ENCODE measurements at regions not wholly inside any gene's neighbourhood (a gene's known extent, or its start where the extent isn't known, plus 50 kb on each side); places are given as distances from the start of the nearest gene placed in this dataset.

DNA sequence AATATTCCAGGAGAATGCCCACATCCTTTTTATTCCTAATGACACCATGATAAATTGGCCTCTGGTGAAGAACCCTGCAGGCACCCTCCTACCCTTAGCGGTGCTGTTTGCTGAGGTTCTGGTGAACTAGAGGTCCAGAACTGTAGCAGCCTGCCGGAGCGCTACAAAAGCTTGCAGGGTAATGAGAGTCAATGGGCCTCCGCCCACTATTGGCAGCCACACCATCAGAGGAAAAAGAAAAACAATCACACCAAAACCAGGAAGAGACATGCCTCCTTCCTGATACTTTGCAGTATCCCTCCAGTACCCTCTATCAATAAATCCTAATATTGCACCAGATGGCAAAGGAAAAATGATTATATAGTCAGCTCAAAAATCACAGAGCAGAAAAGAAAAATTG is 142.9 kb downstream of the SPTSSA start:
- TF ChIP-seq, protein P1, sequence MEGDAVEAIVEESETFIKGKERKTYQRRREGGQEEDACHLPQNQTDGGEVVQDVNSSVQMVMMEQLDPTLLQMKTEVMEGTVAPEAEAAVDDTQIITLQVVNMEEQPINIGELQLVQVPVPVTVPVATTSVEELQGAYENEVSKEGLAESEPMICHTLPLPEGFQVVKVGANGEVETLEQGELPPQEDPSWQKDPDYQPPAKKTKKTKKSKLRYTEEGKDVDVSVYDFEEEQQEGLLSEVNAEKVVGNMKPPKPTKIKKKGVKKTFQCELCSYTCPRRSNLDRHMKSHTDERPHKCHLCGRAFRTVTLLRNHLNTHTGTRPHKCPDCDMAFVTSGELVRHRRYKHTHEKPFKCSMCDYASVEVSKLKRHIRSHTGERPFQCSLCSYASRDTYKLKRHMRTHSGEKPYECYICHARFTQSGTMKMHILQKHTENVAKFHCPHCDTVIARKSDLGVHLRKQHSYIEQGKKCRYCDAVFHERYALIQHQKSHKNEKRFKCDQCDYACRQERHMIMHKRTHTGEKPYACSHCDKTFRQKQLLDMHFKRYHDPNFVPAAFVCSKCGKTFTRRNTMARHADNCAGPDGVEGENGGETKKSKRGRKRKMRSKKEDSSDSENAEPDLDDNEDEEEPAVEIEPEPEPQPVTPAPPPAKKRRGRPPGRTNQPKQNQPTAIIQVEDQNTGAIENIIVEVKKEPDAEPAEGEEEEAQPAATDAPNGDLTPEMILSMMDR (IDR thresholded peaks at IDR 0.05), result no peak
- TF ChIP-seq EZH2 (IDR thresholded peaks at IDR 0.05), result no peak
- no peak for TF ChIP-seq EZH2phosphoT487 (IDR thresholded peaks at IDR 0.05)
